IMR-90 (cell line): ENCODE measurements at regions not wholly inside any gene's neighbourhood (a gene's known extent, or its start where the extent isn't known, plus 50 kb on each side); places are given as distances from the start of the nearest gene placed in this dataset.

Experiments
- ATAC-seq: fragments of 200-7000 bp; cut with Tn5 transposase; 2 replicates; pipeline ENCODE4 v1.9.1; 2020; ENCODE audit warnings: low read depth, mild to moderate bottlenecking, moderate library complexity
- BruUV-seq: library from RNA; stranded (reverse); fragments of 400-500 nt; replicated peaks from 2 replicates; lab custom pipeline; 2021; lab: Mats Ljungman, UMichigan
- CTCF ChIA-PET: fragments of 300-600 bp; formaldehyde crosslinking; extraction: SDS; loops from one replicate; lab custom pipeline; 2021; ENCODE audit warnings: antibody characterized with exemption; lab: Yijun Ruan, JAX
- POLR2A ChIA-PET: fragments of 300-600 bp; sonication (Branson Sonifier 250); formaldehyde crosslinking; loops from one replicate; lab custom pipeline; 2022; ENCODE audit warnings: antibody characterized with exemption; ENCODE audit not compliant: unreplicated experiment; lab: Charles Lee
- DNase-seq: peaks from one replicate; pipeline ENCODE4 v3.0.0; 2013
- H2AFZ ChIP-seq: replicated peaks from 2 replicates; pipeline ENCODE3; 2013; ENCODE audit warnings: low read length, mild to moderate bottlenecking; ENCODE audit not compliant: poor library complexity
- H2AK5ac ChIP-seq: 2 replicates; pipeline ENCODE4 v1.6.1; 2013; ENCODE audit warnings: low read depth, low read length, inconsistent platforms
- H2AK9ac ChIP-seq: replicated peaks from 2 replicates; pipeline ENCODE3; 2013; ENCODE audit warnings: mild to moderate bottlenecking, low read depth, low read length, moderate library complexity; ENCODE audit not compliant: poor library complexity
- H2BK120ac ChIP-seq: 2 replicates; pipeline ENCODE4 v1.6.1; 2013; ENCODE audit warnings: low read depth, low read length, inconsistent platforms
- H2BK15ac ChIP-seq: 3 replicates; pipeline ENCODE4 v1.6.1; 2013; ENCODE audit warnings: low read depth, low read length, inconsistent platforms
- H2BK20ac ChIP-seq: 2 replicates; pipeline ENCODE4 v1.6.1; 2013; ENCODE audit warnings: low read depth, mild to moderate bottlenecking, inconsistent platforms, low read length, moderate library complexity
- H2BK5ac ChIP-seq: 2 replicates; pipeline ENCODE4 v1.6.1; 2013; ENCODE audit warnings: mild to moderate bottlenecking, low read depth, low read length, inconsistent platforms; ENCODE audit not compliant: poor library complexity, severe bottlenecking
- H3K14ac ChIP-seq: replicated peaks from 2 replicates; pipeline ENCODE4 v1.6.1; 2013; ENCODE audit warnings: low read depth, low read length, inconsistent platforms
- H3K18ac ChIP-seq: 2 replicates; pipeline ENCODE4 v1.6.1; 2013; ENCODE audit warnings: low read depth, low read length, control low read depth
- H3K23ac ChIP-seq: 2 replicates; pipeline ENCODE4 v1.6.1; 2013; ENCODE audit warnings: low read depth, low read length, inconsistent platforms
- H3K27ac ChIP-seq: 2 replicates; pipeline ENCODE4 v1.5.1; 2013; ENCODE audit warnings: mild to moderate bottlenecking, control low read depth, low read length; ENCODE audit not compliant: insufficient read depth
- H3K27me3 ChIP-seq: 2 replicates; pipeline ENCODE4 v1.6.1; 2013; ENCODE audit warnings: low read length; ENCODE audit not compliant: control insufficient read depth, insufficient read depth
- H3K36me3 ChIP-seq: 2 replicates; pipeline ENCODE4 v1.6.1; 2013; ENCODE audit warnings: low read length, mixed read lengths; ENCODE audit not compliant: control insufficient read depth, insufficient read depth
- H3K4ac ChIP-seq: 2 replicates; pipeline ENCODE4 v1.6.1; 2013; ENCODE audit warnings: low read depth, low read length, inconsistent platforms
- H3K4me1 ChIP-seq: 2 replicates; pipeline ENCODE4 v1.6.1; 2013; ENCODE audit warnings: low read length, mixed read lengths; ENCODE audit not compliant: control insufficient read depth, insufficient read depth
- H3K4me2 ChIP-seq: 2 replicates; pipeline ENCODE4 v1.6.1; 2013; ENCODE audit warnings: low read depth, mild to moderate bottlenecking, control low read depth, low read length, moderate library complexity
- H3K4me3 ChIP-seq: 2 replicates; pipeline ENCODE4 v1.5.1; 2013; ENCODE audit warnings: low read depth, mild to moderate bottlenecking, control low read depth, low read length, moderate library complexity; ENCODE audit not compliant: insufficient read depth
- H3K56ac ChIP-seq: 2 replicates; pipeline ENCODE4 v1.6.1; 2013; ENCODE audit warnings: low read length, inconsistent platforms; ENCODE audit not compliant: insufficient read depth; ENCODE audit errors: extremely low read depth
- H3K79me1 ChIP-seq, 2 experiments: 2 replicates each; pipeline ENCODE4 v1.6.1; 2013; ENCODE audit warnings: low read length in 2 of 2, inconsistent platforms in 1 of 2, low read depth in 1 of 2
- H3K9ac ChIP-seq: 2 replicates; pipeline ENCODE4 v1.6.1; 2013; ENCODE audit warnings: low read depth, low read length, control low read depth
- H3K9me1 ChIP-seq: 2 replicates; pipeline ENCODE4 v1.6.1; 2013; ENCODE audit warnings: low read length, inconsistent platforms; ENCODE audit not compliant: insufficient read depth
- H3K9me3 ChIP-seq: 2 replicates; pipeline ENCODE4 v1.6.1; 2013; ENCODE audit warnings: low read length; ENCODE audit not compliant: control insufficient read depth, insufficient read depth
- H4K20me1 ChIP-seq: 2 replicates; pipeline ENCODE4 v1.6.1; 2013; ENCODE audit warnings: low read length, inconsistent platforms; ENCODE audit not compliant: insufficient read depth
- H4K5ac ChIP-seq: 2 replicates; pipeline ENCODE4 v1.6.1; 2013; ENCODE audit warnings: mild to moderate bottlenecking, low read depth, low read length, control low read depth
- H4K8ac ChIP-seq, 2 experiments: 2 replicates each; pipeline ENCODE4 v1.6.1; 2013; ENCODE audit warnings: low read depth in 2 of 2, low read length in 2 of 2, control low read depth in 1 of 2, inconsistent platforms in 1 of 2
- H4K91ac ChIP-seq: 2 replicates; pipeline ENCODE4 v1.6.1; 2013; ENCODE audit warnings: low read depth, low read length, inconsistent platforms; ENCODE audit not compliant: insufficient read depth
- BHLHE40 ChIP-seq: fragments of 150-350 bp; IDR thresholded peaks from 2 replicates; pipeline ENCODE4 v1.6.1; 2016; ENCODE audit warnings: mild to moderate bottlenecking, low read depth, low read length
- CHD1 ChIP-seq: IDR thresholded peaks from 2 replicates; pipeline ENCODE4 v1.6.1; 2012; ENCODE audit warnings: low read depth, low read length, improper control_type of control experiment
- CTCF ChIP-seq: conservative IDR thresholded peaks from 2 replicates; pipeline ENCODE4 v1.5.1; 2012; ENCODE audit warnings: mild to moderate bottlenecking, low read depth, low read length, improper control_type of control experiment
- FOS ChIP-seq: fragments of 150-350 bp; IDR thresholded peaks from 2 replicates; pipeline ENCODE4 v1.6.1; 2016; ENCODE audit warnings: low read depth, low read length
- MAZ ChIP-seq: IDR thresholded peaks from 2 replicates; pipeline ENCODE4 v1.6.1; 2012; ENCODE audit warnings: low read depth, mild to moderate bottlenecking, low read length, improper control_type of control experiment, moderate library complexity, borderline replicate concordance
- MXI1 ChIP-seq: IDR thresholded peaks from 2 replicates; pipeline ENCODE4 v1.6.1; 2012; ENCODE audit warnings: low read depth, mild to moderate bottlenecking, low read length, moderate library complexity, borderline replicate concordance
- POLR2A ChIP-seq: IDR thresholded peaks from 2 replicates; pipeline ENCODE4 v1.6.1; 2012; ENCODE audit warnings: mild to moderate bottlenecking, low read depth, low read length
- RAD21 ChIP-seq: IDR thresholded peaks from 2 replicates; pipeline ENCODE4 v1.6.1; 2012; ENCODE audit warnings: low read length, improper control_type of control experiment
- RCOR1 ChIP-seq: IDR thresholded peaks from 2 replicates; pipeline ENCODE4 v1.6.1; 2012; ENCODE audit warnings: mild to moderate bottlenecking, low read length, improper control_type of control experiment; ENCODE audit not compliant: insufficient replicate concordance
- RFX5 ChIP-seq: IDR thresholded peaks from 2 replicates; pipeline ENCODE4 v1.8.0; 2012; ENCODE audit warnings: low read depth, mild to moderate bottlenecking, low read length, moderate library complexity
- SMC3 ChIP-seq: fragments of 150-350 bp; IDR thresholded peaks from 2 replicates; pipeline ENCODE4 v1.6.1; 2016; ENCODE audit warnings: low read depth, mild to moderate bottlenecking, antibody characterized with exemption, low read length, moderate library complexity
- USF2 ChIP-seq: fragments of 150-350 bp; IDR thresholded peaks from 2 replicates; pipeline ENCODE4 v1.6.1; 2017; ENCODE audit warnings: mild to moderate bottlenecking, antibody characterized with exemption, low read length, low read depth
- WGBS, 2 experiments: methylation state at CpG; one replicate each; pipeline versions ENCODE4 v1.1.5 to v1.1.7; 2013; ENCODE audit warnings: missing lambda C conversion rate in 2 of 2; ENCODE audit not compliant: insufficient read length in 1 of 2; ENCODE audit errors: extremely low coverage in 2 of 2; 5-methylcytosine and 5-hydroxymethylcytosine counted together
- dilution Hi-C: fragments of 300-500 bp; cut with HindIII; formaldehyde crosslinking; loops from one replicate; pipeline ENCODE4 v1.14.3; 2018; ENCODE audit warnings: low sequenced_read_pairs; ENCODE audit not compliant: unreplicated experiment
- in situ Hi-C: fragments of 300-500 bp; cut with MboI; formaldehyde crosslinking; loops from 3 replicates; pipeline ENCODE4 v1.14.3; 2019; ENCODE audit warnings: low sequenced_read_pairs, inconsistent platforms, mixed read lengths
- intact Hi-C: fragments of 100-400 bp; cut with micrococcal nuclease; formaldehyde crosslinking; loops from 2 replicates; pipeline ENCODE4 v1.10.0; 2022
- TF ChIP-seq, protein P1 (sequence below): fragments of 150-350 bp; IDR thresholded peaks from 2 replicates; pipeline ENCODE4 v1.6.1; 2016; ENCODE audit warnings: low read depth, mild to moderate bottlenecking, low read length, moderate library complexity, borderline replicate concordance

DNA sequence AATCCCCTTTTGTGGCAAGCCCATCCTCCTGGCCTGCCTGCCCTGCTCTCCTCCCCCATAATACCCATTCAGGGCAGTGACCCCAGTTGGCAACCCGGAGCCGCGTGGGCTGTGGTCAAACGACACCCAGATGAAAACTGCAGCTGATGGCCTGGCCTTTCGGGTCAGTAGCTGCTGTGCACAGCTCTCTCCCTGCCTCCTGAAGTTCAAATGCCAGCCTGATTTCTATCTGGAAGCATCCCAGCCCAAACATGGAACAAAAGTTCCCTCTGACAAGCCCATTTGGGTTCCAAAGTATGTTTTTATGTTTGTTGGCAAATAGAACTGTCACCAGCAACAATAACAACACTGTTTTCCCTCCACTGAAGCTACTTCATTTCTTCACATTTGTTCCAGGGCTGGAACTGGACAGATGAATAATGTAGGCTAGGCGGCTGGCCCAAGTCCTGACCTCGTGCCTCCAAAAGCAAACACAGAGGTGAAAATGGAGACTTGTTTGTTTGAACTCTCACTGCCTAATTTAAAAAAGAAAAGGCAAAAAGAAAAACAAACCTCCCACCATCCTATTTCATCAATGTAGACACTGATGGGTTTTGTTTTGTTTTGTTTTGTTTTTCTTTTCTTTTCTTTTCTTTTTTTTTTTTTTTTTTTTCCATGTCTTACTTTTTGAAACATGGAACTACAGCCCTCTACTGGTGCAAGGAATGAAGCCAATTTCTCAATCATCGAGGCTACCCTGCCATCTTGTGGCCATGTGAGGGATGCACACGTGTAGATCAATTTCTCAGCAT is 179.0 kb downstream of the ADSS2 start:
- Histone ChIP-seq H4K20me1 (0 out of 2 replicates have a peak, but pooled peaks cover 4% of the 10 kb centered on the region), H3K9me3 (peaks cover 4% of the 10 kb centered on the region; the same call in 1 of the 2 replicates), H2AFZ (peak overlapping the region; percentile 62), H3K9ac (no peak overlapping the region), H3K4me2 (peak overlapping the region; percentile 65; the same call in 1 of the 2 replicates), H3K79me1 (no peaks in the 10 kb centered on the region), H2AK5ac (0 out of 2 replicates have a peak overlapping the region, but pooled peaks have one; percentile 20), H2BK20ac (peak overlapping the region; percentile 10; the same call in 1 of the 2 replicates), H2AK9ac (no peak overlapping the region), H4K91ac (peak overlapping the region; percentile 7), H3K23ac (no peak overlapping the region), H3K56ac (no peak overlapping the region), H3K18ac (no peak overlapping the region), H3K4me3 (no peak overlapping the region), H2BK120ac (peak overlapping the region; percentile 1), H3K27me3 (no peaks in the 10 kb centered on the region), H3K14ac (no peak overlapping the region), H3K4me1 (peaks cover 9% of the 10 kb centered on the region; the same call in 1 of the 2 replicates), H3K36me3 (no peaks in the 10 kb centered on the region), H3K9me1 (peaks cover 6% of the 10 kb centered on the region), H4K8ac (peak overlapping the region in 1 of 2 experiments; percentile 29; a peak in 2 of 4 replicates), H3K4ac (no peak overlapping the region), H2BK15ac (peak overlapping the region; percentile 22; the same call in 1 of the 3 replicates), H3K27ac (no peak overlapping the region), H2BK5ac (peak overlapping the region; percentile 35), H4K5ac (no peak overlapping the region)
- dilution Hi-C loops (no loop called here), intact Hi-C loops (loop anchor here (1.0 to 5.0 kb wide), 10 partner anchors 27 to 945 kb away; partner anchors contain the start of gene AKT3), in situ Hi-C loops (loop anchor here (5.0 to 25.0 kb wide), 4 partner anchors 210 to 930 kb away; partner anchors contain the start of gene ZBTB18)
- ChIA-PET POLR2A (interaction anchor here (0.7 kb wide), 1 partner anchor 355 kb away, joined by 3 read pairs; no protein-coding TSS in a partner anchor), CTCF (interaction anchor here (0.8 to 1.2 kb wide), 2 partner anchors 12 to 560 kb away, joined by 4 read pairs; no protein-coding TSS in a partner anchor)
- ATAC-seq (peak; percentile 61), DNase-seq (peak; percentile 92)
- no TSS peak for BruUV-seq
- no CpG with 5 or more reads among the region's 9 CpGs for WGBS, 2 experiments
- TF ChIP-seq RCOR1: no peak
- 0 out of 2 replicates have a peak, but pooled peaks have one; percentile 18 for TF ChIP-seq MXI1
- no peak for TF ChIP-seq RFX5
- TF ChIP-seq USF2: peak; percentile 35; the same call in 1 of the 2 replicates
- peak; percentile 99 for TF ChIP-seq SMC3
- TF ChIP-seq, protein P1, sequence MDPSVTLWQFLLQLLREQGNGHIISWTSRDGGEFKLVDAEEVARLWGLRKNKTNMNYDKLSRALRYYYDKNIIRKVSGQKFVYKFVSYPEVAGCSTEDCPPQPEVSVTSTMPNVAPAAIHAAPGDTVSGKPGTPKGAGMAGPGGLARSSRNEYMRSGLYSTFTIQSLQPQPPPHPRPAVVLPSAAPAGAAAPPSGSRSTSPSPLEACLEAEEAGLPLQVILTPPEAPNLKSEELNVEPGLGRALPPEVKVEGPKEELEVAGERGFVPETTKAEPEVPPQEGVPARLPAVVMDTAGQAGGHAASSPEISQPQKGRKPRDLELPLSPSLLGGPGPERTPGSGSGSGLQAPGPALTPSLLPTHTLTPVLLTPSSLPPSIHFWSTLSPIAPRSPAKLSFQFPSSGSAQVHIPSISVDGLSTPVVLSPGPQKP: no peak
- TF ChIP-seq FOS: no peak
- no peak for TF ChIP-seq MAZ
- TF ChIP-seq CHD1: peak; percentile 91; the same call in 1 of the 2 replicates
- peak; percentile 100 for TF ChIP-seq CTCF
- no peak for TF ChIP-seq BHLHE40
- no peak for TF ChIP-seq POLR2A
- peak; percentile 99 for TF ChIP-seq RAD21
